Heart left ventricle (tissue), 16 donors: ENCODE measurements at regions not wholly inside any gene's neighbourhood (a gene's known extent, or its start where the extent isn't known, plus 50 kb on each side); places are given as distances from the start of the nearest gene placed in this dataset.

Experiments used
- ATAC-seq, 4 donors: fragments of 200-7000 bp; cut with Tn5 transposase; one replicate each; pipeline ENCODE4 v1.9.1; 2020 to 2022; ENCODE audit warnings: moderate library complexity in 4 of 4, mild to moderate bottlenecking in 3 of 4, moderate number of reproducible peaks in 1 of 4
- DNase-seq, 5 donors: peaks; one replicate each; pipeline ENCODE4 v3.0.0-alpha.2; 2020
- H3K27ac ChIP-seq, 12 donors: fragments of 200-600 bp; sonication (generic) in 4 of 12; one replicate each; pipeline versions ENCODE4 v1.5.0 to v1.8.0; 2016 to 2022; ENCODE audit warnings: mild to moderate bottlenecking in 2 of 12
- H3K27me3 ChIP-seq, 9 donors: fragments of 200-600 bp; sonication (generic) in 2 of 9; one replicate each; pipeline versions ENCODE4 v1.5.1 to v1.8.0; 2016 to 2022; ENCODE audit warnings: mild to moderate bottlenecking in 3 of 9
- H3K36me3 ChIP-seq, 9 donors: fragments of 200-600 bp; sonication (generic) in 2 of 9; one replicate each; pipeline versions ENCODE4 v1.5.0 to v1.8.0; 2018 to 2022; ENCODE audit warnings: mild to moderate bottlenecking in 2 of 9
- H3K4me1 ChIP-seq, 12 donors: fragments of 200-600 bp; sonication (generic) in 4 of 12; one replicate each; pipeline versions ENCODE4 v1.5.0 to v1.8.0; 2016 to 2022; ENCODE audit warnings: mild to moderate bottlenecking in 3 of 12
- H3K4me3 ChIP-seq, 12 donors: fragments of 200-600 bp; sonication (generic) in 4 of 12; one replicate each; pipeline versions ENCODE4 v1.5.0 to v1.8.0; 2017 to 2022; ENCODE audit warnings: mild to moderate bottlenecking in 9 of 12, moderate library complexity in 4 of 12
- H3K9me3 ChIP-seq, 12 donors: fragments of 200-600 bp; sonication (generic) in 4 of 12; one replicate each; pipeline versions ENCODE4 v1.5.0 to v1.8.0; 2016 to 2022; ENCODE audit warnings: mild to moderate bottlenecking in 1 of 12
- POLR2A ChIP-seq, 2 donors: fragments of 450-650 bp; IDR thresholded peaks; one replicate each; pipeline ENCODE4 v1.6.1; 2017; ENCODE audit warnings: antibody characterized with exemption in 2 of 2, mild to moderate bottlenecking in 2 of 2, moderate library complexity in 2 of 2
- WGBS, 4 donors: extraction: QIAGEN DNeasy Blood & Tissue Kit in 2 of 4; methylation state at CpG; one replicate each; pipeline versions ENCODE4 v1.1.5 to v1.1.7; 2013 to 2018; 5-methylcytosine and 5-hydroxymethylcytosine counted together
- intact Hi-C, 10 donors: fragments of 100-400 bp; cut with DNase I; formaldehyde crosslinking; loops; one replicate each; pipeline versions ENCODE4 v1.11.1 to v1.14.2; 2022
- TF ChIP-seq, protein P1 (sequence below), 12 donors: fragments of 200-600 bp; sonication (generic) in 4 of 12; IDR thresholded peaks; one replicate each; pipeline versions ENCODE4 v1.5.0 to v1.8.0; 2018 to 2022; ENCODE audit warnings: antibody characterized with exemption in 12 of 12, mild to moderate bottlenecking in 5 of 12
- donor health status: ischemic (EF 13 %, LVEDD 7.1; RV severe dilation, severe dysfunction).
- donor health status: healthy with polysubstance abuse.
- donor health status: DM: no; HTN: yes; CAD: no.
- donor health status: DM: no; HTN: no; CAD: no.
- donor health status: ischemic (EF 25% LVEDD 6.9; RV normal size, moderate dysfunction).
- donor health status: ischemic (EF 25% LVEDD 5.7; RV mildly dilated, moderate dysfunction).
- donor health status: healthy.
- donor health status: DM: yes; HTN: yes; CAD: no.
- donor health status: ischemic (EF 35%, LVEDD 5.7; RV mildly dilated, moderate dysfunction).
- donor health status: nonischemic (EF 11% LVEDD 7.7; RV severe dilation, severe dysfunction).
- donor health status: DM: yes; HTN: yes; CAD: no.
- donor health status: PGD.
- donor health status: ischemic (EF 29% LVEDD 5.4; RV normal size, mild dysfunction).
- donor health status: nonischemic (EF 23%, LVEDD 6.1; RV moderate dilation, normal function).

DNA sequence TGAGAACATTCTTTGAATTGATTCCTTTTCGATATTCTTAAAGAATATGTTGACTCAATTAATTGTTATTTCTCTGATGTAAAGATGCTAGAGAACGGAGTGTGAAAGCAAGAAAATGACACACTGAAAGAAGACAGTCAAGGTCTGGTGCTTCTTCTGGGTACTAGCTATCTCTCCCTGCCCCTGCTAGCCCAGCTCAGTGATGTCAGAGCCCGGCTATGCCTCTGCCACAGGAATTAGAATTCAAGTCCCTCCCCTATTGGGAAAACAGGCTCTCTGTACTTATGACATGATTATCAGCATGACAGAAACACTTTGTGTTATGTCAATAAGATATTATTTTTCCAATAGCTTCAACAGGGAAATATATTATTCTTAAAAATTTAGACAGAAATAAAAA lies 252.4 kb downstream of the KCNC2 start:
- TF ChIP-seq POLR2A (IDR thresholded peaks at IDR 0.05): no peak
- TF ChIP-seq, protein P1, sequence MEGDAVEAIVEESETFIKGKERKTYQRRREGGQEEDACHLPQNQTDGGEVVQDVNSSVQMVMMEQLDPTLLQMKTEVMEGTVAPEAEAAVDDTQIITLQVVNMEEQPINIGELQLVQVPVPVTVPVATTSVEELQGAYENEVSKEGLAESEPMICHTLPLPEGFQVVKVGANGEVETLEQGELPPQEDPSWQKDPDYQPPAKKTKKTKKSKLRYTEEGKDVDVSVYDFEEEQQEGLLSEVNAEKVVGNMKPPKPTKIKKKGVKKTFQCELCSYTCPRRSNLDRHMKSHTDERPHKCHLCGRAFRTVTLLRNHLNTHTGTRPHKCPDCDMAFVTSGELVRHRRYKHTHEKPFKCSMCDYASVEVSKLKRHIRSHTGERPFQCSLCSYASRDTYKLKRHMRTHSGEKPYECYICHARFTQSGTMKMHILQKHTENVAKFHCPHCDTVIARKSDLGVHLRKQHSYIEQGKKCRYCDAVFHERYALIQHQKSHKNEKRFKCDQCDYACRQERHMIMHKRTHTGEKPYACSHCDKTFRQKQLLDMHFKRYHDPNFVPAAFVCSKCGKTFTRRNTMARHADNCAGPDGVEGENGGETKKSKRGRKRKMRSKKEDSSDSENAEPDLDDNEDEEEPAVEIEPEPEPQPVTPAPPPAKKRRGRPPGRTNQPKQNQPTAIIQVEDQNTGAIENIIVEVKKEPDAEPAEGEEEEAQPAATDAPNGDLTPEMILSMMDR (IDR thresholded peaks at IDR 0.05): no peak
- 71 to 81% (median 75%) methylated on average over 3 of the region's 3 CpGs for WGBS, 4 donors
- no peaks in the 10 kb centered on the region for H3K27me3 ChIP-seq
- DNase-seq (no peak), ATAC-seq (no peak)
- H3K9me3 ChIP-seq: peaks cover 0 to 24% (median 2%) of the 10 kb centered on the region in 12 donors
- no peaks in the 10 kb centered on the region for H3K4me1 ChIP-seq
- no peak overlapping the region for H3K4me3 ChIP-seq
- intact Hi-C loops: no loop called here
- H3K36me3 ChIP-seq: no peaks in the 10 kb centered on the region
- no peak overlapping the region for H3K27ac ChIP-seq

DNA sequence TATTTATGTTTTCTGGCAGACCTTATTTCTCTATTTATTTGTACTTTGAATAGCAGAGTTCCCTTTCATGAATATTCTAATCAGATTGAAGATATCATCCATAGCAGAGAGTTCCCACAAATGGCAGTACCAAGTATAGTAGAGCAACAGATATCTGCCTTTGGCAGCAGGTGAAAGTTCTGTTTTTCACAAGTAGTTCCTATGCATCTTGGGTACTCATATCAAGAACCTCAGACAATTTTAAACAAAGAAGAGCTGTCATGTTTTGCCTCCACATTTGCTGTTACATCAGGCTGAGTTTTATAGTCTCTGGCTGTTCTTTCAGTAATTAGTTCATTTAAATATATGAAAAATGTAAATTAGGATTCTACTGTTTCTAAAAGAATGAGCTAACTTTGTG lies 252.0 kb downstream of the KCNC2 start:
- intact Hi-C loops: no loop called here
- Histone ChIP-seq H3K27ac (no peak overlapping the region), H3K36me3 (no peaks in the 10 kb centered on the region), H3K9me3 (peaks cover 0 to 24% (median 2%) of the 10 kb centered on the region in 12 donors), H3K27me3 (no peaks in the 10 kb centered on the region), H3K4me3 (no peak overlapping the region), H3K4me1 (no peaks in the 10 kb centered on the region)
- no peak for DNase-seq
- no peak for ATAC-seq
- TF ChIP-seq, protein P1 (IDR thresholded peaks at IDR 0.05): no peak

DNA sequence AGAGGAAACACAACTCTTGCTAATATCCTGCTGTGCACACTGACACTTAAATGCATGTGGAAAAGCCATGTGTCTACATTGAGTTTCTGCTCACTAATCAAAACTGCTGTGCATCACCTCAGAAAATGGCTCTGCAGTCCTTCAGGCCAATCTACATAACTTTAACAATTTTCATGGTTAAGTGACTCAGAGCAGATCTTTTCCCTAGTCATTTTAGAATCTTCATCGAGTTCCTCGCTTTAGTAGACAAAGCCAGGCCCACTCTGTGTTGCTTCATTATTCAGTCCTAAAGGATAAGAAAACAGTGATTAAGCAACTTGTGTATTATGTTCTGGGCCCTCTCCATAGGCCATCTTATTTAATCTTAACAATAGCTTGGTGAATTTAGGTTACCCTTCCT lies 250.0 kb downstream of the KCNC2 start:
- H3K27me3 ChIP-seq: no peaks in the 10 kb centered on the region
- H3K9me3 ChIP-seq: peaks cover 0 to 24% (median 2%) of the 10 kb centered on the region in 12 donors
- no peaks in the 10 kb centered on the region for H3K4me1 ChIP-seq
- ATAC-seq (no peak), DNase-seq (no peak)
- no peak overlapping the region for H3K27ac ChIP-seq
- intact Hi-C loops: no loop called here
- WGBS, 4 donors: 89 to 96% (median 94%) methylated on average over 2 of the region's 2 CpGs
- no peak overlapping the region for H3K4me3 ChIP-seq
- H3K36me3 ChIP-seq: no peaks in the 10 kb centered on the region
- no peak for TF ChIP-seq POLR2A (IDR thresholded peaks at IDR 0.05)
- TF ChIP-seq, protein P1 (IDR thresholded peaks at IDR 0.05): no peak

DNA sequence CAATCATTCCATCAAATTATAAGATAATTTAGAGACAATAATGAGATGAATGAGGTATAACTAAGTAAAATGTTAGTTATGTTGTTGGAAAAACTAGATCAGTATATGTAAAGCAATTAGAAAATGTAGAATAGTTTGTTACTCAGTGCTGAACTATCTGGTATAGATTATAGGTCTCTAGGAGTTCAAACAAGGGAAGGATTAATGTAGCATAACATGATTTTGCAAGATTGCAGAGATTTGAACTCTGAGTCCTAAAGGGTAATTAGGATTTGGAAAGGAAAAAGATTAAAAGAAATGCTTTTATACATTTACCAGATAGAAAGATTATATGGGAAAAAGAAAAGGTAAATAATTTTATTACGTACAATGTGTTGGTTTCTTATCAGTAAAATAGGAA lies 246.3 kb downstream of the KCNC2 start:
- H3K36me3 ChIP-seq: no peaks in the 10 kb centered on the region
- no peaks in the 10 kb centered on the region for H3K4me1 ChIP-seq
- H3K9me3 ChIP-seq: no peaks in the 10 kb centered on the region
- ATAC-seq (no peak), DNase-seq (no peak)
- intact Hi-C loops: no loop called here
- no peak overlapping the region for H3K4me3 ChIP-seq
- no peak overlapping the region for H3K27ac ChIP-seq
- WGBS, 4 donors: 75 to 97% (median 88%) methylated on average over 1 of the region's 1 CpG
- TF ChIP-seq, protein P1 (IDR thresholded peaks at IDR 0.05): no peak
- TF ChIP-seq POLR2A (IDR thresholded peaks at IDR 0.05): no peak
- H3K27me3 ChIP-seq: no peaks in the 10 kb centered on the region
